ENCODE measurements at regions not wholly inside any gene's neighbourhood (a gene's known extent, or its start where the extent isn't known, plus 50 kb on each side); places are given as distances from the start of the nearest gene placed in this dataset.

DNA sequence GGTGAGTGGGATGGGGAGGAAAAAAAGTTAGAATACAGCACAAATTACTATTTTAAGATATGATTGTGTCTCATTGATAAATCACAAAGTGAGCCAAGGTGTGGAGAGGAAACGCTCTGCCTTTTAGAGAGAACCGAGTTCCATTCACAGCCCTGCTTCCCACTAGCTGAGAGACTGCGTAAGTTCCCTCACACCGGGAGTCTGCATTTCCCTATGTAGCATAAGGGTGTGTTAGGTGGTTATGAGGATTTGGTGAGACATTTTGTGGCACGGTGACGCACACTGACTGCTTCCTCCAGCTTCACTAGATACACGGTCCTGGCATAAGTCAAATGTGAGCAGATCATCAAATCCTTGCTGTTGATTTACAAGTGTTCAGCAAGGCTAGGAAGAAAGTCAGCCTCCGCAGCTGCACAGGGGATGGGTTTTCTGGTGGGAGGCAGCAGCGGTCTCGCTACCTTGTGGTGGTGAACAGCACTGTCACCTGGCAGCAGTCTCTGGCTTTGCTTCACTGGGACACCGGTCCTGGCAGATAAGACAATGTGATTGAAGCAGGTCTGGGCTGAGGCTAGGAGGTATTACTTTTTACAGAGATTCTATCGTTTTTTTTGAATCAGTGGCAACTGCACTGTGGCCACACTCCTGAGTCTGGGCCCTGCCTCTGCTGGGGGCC lies 312.2 kb upstream of the B3GAT1 start:
- intact Hi-C loops (cut with micrococcal nuclease) = no loop called here
- Histone ChIP-seq H3K27me3 (ENCODE audit: insufficient read depth, low read length) (peaks cover 30% of the 10 kb centered on the region; the same call in 1 of the 2 replicates), H3K27ac (ENCODE audit: low read depth, low read length) (no peak overlapping the region), H3K4me3 (replicated peaks in 1 of 2; ENCODE audit: low read depth in 1 of 2, low read length in 2 of 2) (no peak overlapping the region), H3K9me2 (ENCODE audit: insufficient read depth) (no peaks in the 10 kb centered on the region), H3K79me2 (ENCODE audit: insufficient read depth, low read length) (no peaks in the 10 kb centered on the region), H3K36me3 (ENCODE audit: control insufficient read depth in 1 of 2, insufficient read depth in 2 of 2, low read length in 2 of 2) (no peaks in the 10 kb centered on the region), H3K9ac (ENCODE audit: low read length) (no peak overlapping the region), H3K9me3 (ENCODE audit: control insufficient read depth in 1 of 2, insufficient read depth in 1 of 2, low read depth in 1 of 2, low read length in 2 of 2) (no peaks in the 10 kb centered on the region), H2AFZ (ENCODE audit: low read depth, low read length, poor library complexity, severe bottlenecking) (no peak overlapping the region), H4K20me1 (ENCODE audit: insufficient read depth) (no peaks in the 10 kb centered on the region), H3K4me1 (ENCODE audit: control insufficient read depth in 1 of 2, insufficient read depth in 2 of 2, low read length in 2 of 2) (no peaks in the 10 kb centered on the region), H3K4me2 (ENCODE audit: low read length) (no peak overlapping the region)
- ChIA-PET POLR2A (no interaction called here), CTCF (no interaction called here), RAD21 (ENCODE audit: low non-redundant PET in 1 of 2, low total read pairs in 2 of 2, uncharacterized antibody in 2 of 2, unreplicated experiment in 2 of 2) (no interaction called here)
- TF ChIP-seq ZNF274 (IDR thresholded peaks at IDR 0.05; ENCODE audit: low read depth, low read length) (no peak), SIN3A (IDR thresholded peaks at IDR 0.05; ENCODE audit: low read depth) (no peak), RAD21 (IDR thresholded peaks at IDR 0.05; ENCODE audit: low read depth) (no peak), POLR2AphosphoS5 (IDR thresholded peaks at IDR 0.05; ENCODE audit: low read depth, low read length) (no peak), POLR2A (IDR thresholded peaks at IDR 0.05; ENCODE audit: borderline replicate concordance, extremely low read depth, insufficient read depth, insufficient read length) (no peak), YY1 (IDR thresholded peaks at IDR 0.05; ENCODE audit: extremely low read depth, insufficient replicate concordance, low read depth, low read length) (no peak), ELF1 (IDR thresholded peaks at IDR 0.05; ENCODE audit: borderline replicate concordance, low read depth) (no peak), CBX3 (IDR thresholded peaks at IDR 0.05; ENCODE audit: low read depth) (no peak), TCF7L2 (IDR thresholded peaks at IDR 0.05; ENCODE audit: borderline replicate concordance, extremely low read depth, insufficient read depth, insufficient read length) (no peak), FOSL1 (IDR thresholded peaks at IDR 0.05; ENCODE audit: low read depth) (no peak), EZH2phosphoT487 (IDR thresholded peaks at IDR 0.05; ENCODE audit: borderline replicate concordance) (no peak), SP1 (IDR thresholded peaks at IDR 0.05; ENCODE audit: low read depth) (no peak), EGR1 (IDR thresholded peaks at IDR 0.05; ENCODE audit: low read depth) (no peak), CEBPB (IDR thresholded peaks at IDR 0.05; ENCODE audit: low read depth) (no peak), SRF (IDR thresholded peaks at IDR 0.05; ENCODE audit: low read depth) (no peak), JUND (IDR thresholded peaks at IDR 0.05) (no peak)
- TF ChIP-seq, protein P1, sequence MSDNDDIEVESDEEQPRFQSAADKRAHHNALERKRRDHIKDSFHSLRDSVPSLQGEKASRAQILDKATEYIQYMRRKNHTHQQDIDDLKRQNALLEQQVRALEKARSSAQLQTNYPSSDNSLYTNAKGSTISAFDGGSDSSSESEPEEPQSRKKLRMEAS (IDR thresholded peaks at IDR 0.05) = no peak
- TF ChIP-seq, protein P2, sequence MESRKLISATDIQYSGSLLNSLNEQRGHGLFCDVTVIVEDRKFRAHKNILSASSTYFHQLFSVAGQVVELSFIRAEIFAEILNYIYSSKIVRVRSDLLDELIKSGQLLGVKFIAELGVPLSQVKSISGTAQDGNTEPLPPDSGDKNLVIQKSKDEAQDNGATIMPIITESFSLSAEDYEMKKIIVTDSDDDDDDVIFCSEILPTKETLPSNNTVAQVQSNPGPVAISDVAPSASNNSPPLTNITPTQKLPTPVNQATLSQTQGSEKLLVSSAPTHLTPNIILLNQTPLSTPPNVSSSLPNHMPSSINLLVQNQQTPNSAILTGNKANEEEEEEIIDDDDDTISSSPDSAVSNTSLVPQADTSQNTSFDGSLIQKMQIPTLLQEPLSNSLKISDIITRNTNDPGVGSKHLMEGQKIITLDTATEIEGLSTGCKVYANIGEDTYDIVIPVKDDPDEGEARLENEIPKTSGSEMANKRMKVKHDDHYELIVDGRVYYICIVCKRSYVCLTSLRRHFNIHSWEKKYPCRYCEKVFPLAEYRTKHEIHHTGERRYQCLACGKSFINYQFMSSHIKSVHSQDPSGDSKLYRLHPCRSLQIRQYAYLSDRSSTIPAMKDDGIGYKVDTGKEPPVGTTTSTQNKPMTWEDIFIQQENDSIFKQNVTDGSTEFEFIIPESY (IDR thresholded peaks at IDR 0.05; ENCODE audit: extremely low read depth, insufficient replicate concordance, low read length) = no peak
- TF ChIP-seq, protein P3, sequence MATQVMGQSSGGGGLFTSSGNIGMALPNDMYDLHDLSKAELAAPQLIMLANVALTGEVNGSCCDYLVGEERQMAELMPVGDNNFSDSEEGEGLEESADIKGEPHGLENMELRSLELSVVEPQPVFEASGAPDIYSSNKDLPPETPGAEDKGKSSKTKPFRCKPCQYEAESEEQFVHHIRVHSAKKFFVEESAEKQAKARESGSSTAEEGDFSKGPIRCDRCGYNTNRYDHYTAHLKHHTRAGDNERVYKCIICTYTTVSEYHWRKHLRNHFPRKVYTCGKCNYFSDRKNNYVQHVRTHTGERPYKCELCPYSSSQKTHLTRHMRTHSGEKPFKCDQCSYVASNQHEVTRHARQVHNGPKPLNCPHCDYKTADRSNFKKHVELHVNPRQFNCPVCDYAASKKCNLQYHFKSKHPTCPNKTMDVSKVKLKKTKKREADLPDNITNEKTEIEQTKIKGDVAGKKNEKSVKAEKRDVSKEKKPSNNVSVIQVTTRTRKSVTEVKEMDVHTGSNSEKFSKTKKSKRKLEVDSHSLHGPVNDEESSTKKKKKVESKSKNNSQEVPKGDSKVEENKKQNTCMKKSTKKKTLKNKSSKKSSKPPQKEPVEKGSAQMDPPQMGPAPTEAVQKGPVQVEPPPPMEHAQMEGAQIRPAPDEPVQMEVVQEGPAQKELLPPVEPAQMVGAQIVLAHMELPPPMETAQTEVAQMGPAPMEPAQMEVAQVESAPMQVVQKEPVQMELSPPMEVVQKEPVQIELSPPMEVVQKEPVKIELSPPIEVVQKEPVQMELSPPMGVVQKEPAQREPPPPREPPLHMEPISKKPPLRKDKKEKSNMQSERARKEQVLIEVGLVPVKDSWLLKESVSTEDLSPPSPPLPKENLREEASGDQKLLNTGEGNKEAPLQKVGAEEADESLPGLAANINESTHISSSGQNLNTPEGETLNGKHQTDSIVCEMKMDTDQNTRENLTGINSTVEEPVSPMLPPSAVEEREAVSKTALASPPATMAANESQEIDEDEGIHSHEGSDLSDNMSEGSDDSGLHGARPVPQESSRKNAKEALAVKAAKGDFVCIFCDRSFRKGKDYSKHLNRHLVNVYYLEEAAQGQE (IDR thresholded peaks at IDR 0.05; ENCODE audit: low read depth) = no peak
- DNase-seq (ENCODE audit: low read depth, low spot score) (no peak), ATAC-seq (no peak)
- BruUV-seq (replicated peaks) = no TSS peak

Data from HCT116 (cell line).